ENCODE measurements at regions not wholly inside any gene's neighbourhood (a gene's known extent, or its start where the extent isn't known, plus 50 kb on each side); places are given as distances from the start of the nearest gene placed in this dataset.

- no peak for TF ChIP-seq ZNF2 (tag by site-specific recombination; IDR thresholded peaks at IDR 0.05)
- TF ChIP-seq KLF16 (tag by site-specific recombination; IDR thresholded peaks at IDR 0.05), result no peak
- no peak for TF ChIP-seq ZNF274 (IDR thresholded peaks at IDR 0.05; ENCODE audit: low read length)
- TF ChIP-seq ZNF274 (tag by site-specific recombination; IDR thresholded peaks at IDR 0.05; ENCODE audit: borderline replicate concordance), result no peak
These were observed 208.4 kb upstream of the COL3A1 start for GRCh38 chr2:188765522-188766470.
